HL-60/S4 (cell line): ENCODE measurements at regions not wholly inside any gene's neighbourhood (a gene's known extent, or its start where the extent isn't known, plus 50 kb on each side); places are given as distances from the start of the nearest gene placed in this dataset.
"Not testable (repeated sequence)": the region's sequence is repeated elsewhere in the genome, so short reads cannot be mapped to it uniquely, and the experiment has no call there.

ENCODE experiments used
- in situ Hi-C: fragments of 300-500 bp; cut with MboI; formaldehyde crosslinking; loops from 2 replicates; pipeline ENCODE4 v1.14.3; 2022; ENCODE audit warnings: low sequenced_read_pairs

DNA sequence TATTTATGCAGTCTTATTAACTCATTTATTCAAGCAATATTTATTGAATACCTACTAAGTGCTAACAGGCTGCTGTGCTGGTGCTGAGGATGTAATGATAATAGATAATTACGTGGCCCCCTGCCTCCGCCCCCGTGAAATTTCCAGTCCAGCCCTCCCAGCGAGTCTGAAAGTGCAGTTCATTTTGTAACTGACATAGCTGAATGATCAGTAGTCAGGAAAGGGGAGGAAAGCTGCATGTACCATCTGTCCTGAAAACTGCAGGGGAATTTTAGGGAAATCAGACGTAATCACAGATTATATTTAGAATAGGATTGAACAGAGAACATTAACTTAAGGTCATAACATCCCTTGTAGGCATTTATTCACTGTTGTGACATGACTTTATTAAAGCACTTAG, 736.8 kb downstream of the MCTP2 start:
- in situ Hi-C loops: no loop called here

DNA sequence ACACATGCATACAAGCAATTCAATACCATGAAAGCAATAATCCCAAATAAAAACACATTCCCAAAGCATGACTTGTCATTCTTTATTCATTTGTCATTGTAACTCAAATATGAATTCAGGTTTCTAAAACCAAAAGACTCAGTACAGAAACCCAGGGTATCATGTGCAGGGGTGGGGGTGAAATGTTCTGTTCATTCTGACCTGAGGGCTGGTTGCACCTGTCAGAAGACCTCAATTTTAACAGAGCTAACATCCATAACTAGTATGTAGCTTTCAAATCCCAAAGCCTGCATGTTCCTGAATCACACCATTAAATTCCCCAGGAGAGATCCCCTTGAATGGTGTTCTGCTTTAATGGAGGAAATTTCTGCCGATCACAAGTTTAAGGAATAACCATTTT, 738.7 kb downstream of the MCTP2 start:
- in situ Hi-C loops: no loop called here

DNA sequence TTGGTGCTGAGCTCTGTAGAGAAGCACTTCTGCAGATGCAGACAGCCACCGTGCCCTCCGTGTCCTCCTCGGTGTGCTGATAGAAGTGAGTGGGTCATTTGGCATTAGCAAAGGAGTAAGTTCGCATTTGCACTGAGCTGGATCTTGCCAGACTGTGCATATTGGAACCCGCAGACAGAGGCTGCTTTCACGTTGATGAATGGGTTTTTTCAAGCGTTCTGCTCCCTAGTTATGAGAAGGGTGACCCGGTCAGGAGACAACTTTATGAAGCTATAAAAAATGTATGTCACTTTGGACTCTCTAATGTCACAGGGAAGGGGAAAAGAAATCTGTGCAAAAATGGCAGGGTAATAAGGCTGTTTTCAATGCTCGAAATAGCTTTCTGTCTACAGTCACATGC, 739.4 kb downstream of the MCTP2 start:
- in situ Hi-C loops: no loop called here

DNA sequence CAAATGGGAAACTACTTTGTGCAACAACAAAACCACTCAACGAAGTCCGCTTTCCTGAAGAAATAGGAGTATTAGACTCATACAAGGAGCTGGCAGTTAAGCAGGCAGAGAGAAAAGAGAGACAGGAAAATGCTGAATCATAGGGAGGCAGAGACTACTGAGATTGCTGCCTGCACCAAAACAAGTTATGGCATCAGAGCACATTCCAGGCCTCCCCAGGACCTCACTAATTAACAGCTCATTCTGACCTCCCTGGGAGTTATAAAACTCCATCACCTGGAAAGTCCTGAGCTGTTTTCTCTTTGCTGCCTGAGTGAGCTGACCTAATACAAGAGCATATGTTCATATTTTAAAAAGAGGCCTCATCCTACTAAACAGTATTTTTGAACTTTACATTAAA, 741.0 kb downstream of the MCTP2 start:
- in situ Hi-C loops: no loop called here

DNA sequence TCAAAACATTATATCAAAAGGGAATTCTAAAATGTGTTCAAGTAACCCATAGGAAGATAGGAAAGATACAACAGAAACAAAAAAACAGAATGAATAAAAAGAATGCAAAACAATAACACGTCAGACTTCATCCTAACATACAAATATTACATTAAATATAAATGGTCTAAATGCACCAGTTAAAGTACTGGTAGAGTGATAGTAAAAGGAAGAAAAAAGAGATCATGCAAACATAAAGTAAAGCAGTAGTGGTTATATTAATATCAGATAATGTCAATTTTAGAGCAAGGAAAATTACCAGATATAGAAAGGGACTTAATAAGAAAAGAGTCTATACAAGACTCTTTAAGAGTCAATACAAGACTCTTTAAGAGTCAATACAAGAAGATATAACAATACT, 755.7 kb downstream of the MCTP2 start:
- in situ Hi-C loops: no loop called here

DNA sequence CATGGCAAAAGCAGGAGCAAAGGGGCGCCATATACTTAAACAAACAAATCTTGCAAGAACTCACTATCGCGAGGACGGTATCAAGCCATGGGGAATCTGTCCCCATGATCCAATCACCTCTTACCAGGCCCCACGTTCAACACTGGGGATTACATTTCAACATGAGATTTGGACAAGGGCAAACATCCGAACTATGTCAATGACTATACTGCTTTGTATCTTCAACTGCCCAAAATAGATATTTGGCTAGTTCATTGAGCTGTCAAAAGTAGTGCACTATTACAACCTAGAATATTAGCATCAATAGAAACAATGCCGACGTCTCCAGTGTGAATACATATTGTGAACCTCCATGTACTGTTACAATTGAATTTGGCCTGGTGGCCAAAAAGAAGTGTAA, 760.4 kb downstream of the MCTP2 start:
- in situ Hi-C loops: no loop called here

DNA sequence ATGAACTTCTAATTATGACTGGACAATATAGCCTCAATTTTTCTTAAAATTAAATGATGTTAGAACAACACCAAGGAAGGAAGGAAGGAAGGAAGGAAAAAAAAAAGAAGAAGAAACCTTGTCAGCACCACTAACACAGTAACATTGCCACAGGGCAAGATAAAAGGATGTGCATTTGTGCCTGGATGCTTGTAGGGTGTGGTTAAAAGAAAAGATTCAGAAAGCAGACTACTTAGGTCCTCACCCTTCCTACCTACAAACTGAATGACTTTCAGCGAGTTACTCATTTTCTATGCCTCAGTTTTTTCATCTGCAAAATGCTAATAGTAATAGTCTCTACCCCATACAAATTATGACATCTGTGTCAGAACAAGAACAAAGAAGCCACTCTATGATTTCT, 778.3 kb downstream of the MCTP2 start:
- in situ Hi-C loops: no loop called here

DNA sequence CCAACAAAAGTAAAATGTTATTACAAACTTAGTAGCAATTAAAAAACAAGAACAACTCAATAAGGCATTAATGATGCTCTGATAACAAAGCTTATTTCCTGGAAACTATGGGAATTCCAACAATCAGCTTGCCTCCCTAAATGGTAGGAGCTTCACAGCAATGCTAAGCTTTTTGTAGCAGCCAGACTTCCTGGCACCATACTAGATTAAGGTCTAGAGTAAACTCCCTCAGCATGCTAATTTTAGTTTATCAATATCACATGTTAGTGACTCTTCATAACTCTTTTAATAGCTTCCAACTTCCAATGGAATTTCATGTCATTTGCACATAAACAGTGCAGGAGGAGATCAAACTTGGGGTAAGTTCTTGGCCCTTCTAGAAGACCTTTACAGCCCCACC, 782.0 kb downstream of the MCTP2 start:
- in situ Hi-C loops: no loop called here

DNA sequence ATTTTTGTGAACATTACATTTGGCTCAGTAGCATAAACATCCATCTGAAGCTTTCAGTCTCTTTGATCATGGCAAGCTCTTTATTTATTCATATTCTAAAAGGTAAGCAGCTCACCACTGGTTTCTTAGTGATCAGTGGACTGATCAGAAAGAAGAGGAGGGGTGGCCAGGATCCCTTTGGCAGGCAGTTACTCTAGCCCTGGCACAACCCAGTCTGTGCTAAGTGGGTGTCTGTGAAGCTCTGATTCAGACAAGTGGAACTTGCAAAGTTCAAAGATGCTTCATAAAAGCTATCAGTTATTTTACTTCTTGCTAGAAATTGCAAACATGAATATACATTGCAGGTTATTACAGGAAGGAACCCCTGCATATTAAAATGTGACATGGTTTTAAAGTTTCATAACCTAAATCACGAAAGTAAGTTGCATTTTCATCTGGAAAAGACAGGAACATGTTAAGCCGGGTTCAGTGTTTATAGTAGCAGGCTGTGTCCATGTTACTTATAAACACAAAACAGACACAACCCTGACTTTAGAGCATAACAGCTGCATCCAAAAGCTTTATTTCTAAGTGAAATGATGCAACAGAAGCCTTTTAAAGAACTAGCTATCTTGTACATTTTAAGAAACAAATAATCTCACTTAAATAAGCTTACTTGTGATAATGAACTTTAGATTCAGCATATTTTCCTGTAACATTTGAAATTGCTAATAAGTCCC, 785.3 kb downstream of the MCTP2 start:
- in situ Hi-C loops: no loop called here

DNA sequence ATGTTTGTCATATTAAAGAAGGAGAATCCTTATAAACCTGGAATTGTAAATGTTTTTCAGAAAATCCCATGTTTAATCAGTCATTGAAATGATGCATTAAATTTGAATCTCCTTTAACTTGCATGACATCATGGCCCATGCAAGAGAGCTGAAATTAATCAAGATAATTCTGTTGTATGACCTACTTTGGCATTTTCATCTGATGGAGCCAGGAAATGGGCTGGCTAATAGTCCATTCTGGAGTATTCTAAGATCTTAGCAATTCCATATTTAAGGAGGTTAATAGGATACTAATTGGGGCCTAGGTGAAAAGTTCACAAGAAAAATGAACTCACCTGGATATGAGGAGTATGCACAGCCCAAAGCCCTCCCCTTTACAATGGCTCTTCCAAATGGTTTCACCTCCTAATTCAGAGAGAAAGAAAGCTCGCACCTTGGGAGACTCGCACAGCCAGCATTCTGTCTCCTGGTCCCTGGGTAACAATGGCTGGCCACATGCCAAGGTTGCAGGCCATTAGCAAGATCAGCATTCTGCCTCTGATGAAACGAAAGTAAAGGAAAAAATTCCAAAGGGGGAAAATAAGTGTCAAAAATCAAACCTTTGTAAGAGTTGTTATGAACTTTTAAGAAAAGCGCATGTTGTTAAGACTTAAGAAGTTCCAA, 786.4 kb downstream of the MCTP2 start:
- in situ Hi-C loops: no loop called here

DNA sequence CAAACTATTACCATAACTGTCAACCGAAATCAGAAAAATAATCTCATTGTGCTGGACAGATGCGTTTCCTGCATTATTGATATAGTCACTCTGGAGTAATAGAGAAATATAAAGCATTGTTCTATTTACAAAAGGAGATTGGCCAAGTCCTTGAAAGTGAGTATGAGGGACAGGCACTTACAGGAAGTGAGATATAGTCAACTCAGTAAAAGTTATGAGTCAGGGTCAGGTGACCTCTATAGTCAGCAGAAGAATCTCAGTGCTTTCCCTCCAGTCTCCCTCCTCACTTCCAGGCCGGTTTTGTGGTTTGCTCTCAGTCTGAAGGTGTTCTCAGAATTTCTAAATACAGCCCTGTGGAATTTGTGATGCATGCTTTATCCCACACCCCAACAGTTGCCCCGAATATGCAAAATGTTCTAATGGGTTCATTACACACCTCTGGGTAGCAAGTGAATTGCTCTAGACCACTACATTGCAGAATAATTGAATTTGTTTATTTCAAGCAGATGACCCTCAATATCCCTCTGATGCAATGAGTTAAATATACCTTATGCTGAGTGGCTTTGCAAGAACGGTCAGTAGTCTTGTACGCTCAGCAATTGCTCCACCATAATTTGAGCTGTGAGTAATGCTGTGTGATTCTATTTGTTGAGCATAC, 787.7 kb downstream of the MCTP2 start:
- in situ Hi-C loops: no loop called here

DNA sequence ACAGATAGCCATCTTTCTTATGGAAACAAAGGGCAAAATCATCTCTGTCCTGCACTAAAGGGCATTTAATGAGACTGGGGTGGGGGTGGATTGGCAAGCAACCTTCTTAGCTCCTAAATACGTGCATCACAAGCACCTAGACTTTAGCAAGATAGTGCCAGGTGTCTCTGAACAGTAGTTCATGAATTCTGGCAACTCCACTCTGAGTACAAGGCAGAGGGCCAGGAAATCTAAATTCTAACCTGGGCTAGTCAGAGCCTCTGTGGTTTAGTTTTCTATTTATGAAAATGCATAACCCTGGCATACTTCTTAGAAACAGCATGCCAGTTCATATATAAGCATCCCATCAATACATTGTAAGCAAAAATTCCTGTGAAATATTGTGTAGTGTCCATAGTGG, 788.5 kb downstream of the MCTP2 start:
- in situ Hi-C loops: no loop called here

DNA sequence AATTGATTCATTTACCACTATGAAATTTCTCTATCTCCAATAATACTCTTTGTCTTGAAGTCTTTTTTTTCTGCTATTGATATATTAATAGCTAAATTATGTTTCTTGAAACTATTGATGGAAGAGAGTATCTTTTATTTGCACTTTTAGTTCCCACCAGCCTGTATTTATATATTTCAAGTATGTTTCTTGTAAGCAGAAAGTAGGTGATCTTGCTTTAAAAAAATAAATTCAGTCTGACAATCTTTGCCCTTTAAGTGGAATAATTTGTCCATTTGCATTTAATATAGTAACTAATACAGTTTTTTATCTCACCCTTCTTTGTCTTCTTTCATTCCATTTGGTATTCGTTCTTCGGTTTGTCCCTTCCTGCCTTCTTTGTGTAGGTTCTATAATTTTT, 790.5 kb downstream of the MCTP2 start:
- in situ Hi-C loops: no loop called here

DNA sequence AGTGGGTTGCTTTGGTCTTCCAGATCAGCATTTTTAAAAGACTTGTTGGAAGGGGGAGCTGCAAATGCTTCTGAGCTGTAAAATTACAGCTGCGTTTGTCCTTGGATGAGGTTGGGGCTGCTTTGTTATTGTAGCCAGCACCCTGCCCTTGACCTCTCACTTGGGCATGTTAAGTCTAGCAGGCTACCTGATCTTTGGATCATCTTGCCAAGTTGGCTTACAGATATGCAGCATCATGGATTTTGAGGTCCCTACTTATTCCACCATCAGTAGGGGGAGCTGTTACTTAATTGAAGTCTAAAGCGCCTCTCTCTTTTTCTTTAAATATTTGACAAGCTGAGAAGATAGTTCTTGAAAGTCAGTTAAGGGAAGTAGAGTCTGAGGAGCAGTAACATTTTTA, 793.0 kb downstream of the MCTP2 start:
- in situ Hi-C loops: no loop called here

DNA sequence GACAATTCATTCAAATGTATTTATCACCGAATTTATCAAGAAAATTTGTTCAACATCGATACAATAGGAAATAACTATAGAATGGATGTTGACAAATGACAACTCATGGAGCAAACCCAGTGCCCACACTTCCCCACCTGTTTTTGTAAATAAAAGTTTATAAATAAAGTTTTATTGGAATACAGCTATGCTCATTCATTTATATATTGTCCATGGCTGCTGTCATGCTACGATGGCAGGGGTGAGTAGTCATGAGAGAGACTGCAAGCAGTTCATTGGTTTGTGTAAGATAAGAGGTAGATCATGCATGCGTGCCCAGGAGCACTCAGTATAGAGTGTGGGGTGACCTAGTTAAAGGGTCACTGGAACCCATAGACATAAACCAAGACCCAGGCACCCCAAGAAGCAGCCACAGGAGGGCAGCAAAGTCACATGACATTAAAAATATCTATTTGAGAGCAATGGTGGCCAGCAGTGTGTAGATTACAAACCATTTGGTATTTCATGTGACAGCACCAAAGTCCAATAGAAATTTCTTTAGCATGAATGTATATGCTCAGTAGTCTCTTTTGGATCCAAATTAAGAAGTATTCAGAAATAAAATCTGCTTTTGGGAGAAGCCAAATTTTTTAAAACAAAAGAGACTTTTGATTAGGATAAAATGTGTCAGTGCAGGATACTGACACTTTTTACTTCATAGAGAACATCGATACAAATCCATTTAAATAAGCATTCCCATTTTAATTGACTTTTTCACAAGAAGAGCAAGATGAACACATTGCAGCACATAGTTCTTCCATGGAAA, 794.8 kb downstream of the MCTP2 start:
- in situ Hi-C loops: no loop called here

DNA sequence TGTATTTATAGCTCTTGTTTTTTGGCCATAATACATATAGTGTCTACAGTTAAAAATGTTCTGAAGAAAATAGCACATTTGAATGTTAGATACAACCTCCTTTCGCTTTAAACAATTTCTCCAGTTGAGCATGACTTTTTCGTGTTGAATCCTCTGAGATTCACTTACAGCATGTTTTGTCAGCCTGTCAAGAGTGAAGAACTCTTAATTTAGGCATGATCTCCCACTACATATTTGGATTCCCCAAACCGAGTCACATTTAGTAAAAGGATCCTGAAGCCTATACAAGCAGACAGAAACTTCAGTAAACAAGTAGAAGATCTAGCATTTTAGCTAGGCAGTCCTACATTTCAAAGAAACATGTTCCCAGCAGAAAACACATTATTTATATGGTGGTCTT, 796.6 kb downstream of the MCTP2 start:
- in situ Hi-C loops: no loop called here

DNA sequence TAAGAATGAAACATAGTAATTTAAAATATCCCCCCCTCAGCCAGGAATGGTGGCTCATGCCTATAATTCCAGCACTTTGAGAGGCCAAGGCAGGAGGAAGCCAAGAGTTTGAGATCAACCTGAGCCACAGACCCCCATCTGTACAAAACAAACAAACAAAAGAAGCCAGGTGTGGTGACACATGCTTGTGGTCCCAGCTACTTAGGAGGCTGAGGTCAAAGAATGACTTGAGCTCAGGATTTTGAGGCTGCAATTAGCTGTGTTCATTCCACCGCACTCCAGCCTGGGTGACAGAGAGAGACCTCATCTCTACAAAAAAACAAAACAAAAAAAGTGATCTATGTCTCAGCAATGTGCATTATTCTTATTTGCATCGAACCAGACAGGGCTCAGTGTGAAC, 800.8 kb downstream of the MCTP2 start:
- in situ Hi-C loops: no loop called here

DNA sequence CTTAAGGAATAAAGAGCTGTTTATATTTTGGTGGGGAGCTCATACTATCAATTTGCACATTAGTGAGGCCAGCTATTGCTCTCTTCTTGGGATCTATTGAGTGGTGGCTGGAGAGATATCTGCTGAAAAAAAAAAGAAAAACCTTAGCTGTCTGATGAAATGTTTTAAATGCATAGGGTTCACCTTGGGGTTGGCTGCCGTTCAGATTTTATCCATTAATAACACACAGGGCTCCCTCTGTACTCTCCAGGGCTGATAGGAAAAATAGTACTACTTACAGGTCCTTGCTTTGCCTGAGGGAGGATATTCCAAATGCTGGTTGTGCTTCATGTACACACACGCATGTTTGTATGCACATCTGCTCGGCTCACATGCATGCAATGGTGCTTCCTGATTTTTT, 803.7 kb downstream of the MCTP2 start:
- in situ Hi-C loops: no loop called here

DNA sequence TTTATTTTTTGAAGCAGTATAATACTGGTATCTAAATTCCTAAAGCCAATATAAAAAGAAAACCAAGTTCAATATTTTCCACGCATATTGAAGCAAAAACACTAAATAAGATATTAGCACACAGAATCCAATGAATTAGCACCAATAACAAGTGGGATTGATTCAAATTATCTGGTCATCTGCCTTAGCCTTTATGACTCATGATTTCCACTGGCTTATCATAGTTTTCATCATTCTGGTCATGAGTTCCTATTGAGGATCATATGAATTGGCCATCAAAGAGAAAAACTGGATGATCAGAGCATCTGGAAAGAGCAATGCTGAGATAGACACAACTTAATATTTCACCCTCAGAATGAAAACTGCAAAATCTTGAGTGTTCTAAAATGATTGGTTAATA, 809.9 kb downstream of the MCTP2 start:
- in situ Hi-C loops: no loop called here

DNA sequence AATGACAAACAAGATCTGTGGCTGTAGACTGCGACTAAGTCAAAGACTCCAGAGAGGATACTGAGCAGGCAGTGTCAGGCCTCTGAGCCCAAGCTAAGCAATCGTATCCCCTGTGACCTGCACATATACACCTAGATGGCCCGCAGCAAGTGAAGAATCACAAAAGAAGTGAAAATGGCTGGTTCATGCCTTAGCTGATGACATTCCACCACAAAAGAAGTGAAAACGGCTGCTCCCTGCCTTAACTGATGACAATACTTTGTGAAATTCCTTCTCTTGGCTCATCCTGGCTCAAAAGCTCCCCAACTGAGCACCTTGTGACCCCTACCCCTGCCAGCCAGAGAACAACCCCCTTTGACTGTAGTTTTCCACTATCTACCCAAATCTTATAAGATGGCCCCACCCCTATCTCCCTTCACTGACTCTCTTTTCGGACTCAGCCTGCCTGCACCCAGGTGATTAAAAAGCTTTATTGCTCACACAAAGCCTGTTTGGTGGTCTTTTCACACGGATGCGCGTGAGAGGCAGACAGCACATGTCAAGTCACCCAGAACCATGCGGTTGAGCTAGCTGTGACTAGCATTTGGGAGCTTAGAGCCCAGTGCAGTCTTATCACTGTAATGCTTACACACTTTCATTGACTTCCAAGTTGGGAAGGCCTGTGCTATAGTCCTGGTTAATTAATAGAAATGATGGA, 812.0 kb downstream of the MCTP2 start:
- in situ Hi-C loops: not testable (repeated sequence)

DNA sequence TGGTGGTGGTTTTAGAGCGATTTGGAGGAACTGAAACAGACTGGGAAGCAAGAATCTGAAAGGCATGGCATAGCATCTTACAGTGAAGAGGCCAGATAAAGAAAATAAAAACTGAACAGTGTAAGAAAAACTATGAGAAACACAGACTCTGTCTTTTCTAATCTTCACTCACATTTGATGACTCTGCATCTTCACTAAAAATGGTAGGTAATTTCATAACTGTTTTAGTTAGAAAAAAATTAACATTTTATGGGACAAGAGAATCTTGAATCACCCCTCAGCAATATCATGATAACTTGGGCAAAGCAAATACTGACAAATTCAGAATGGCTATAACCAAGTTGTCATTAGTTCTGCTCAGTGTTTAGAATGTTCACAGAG, 812.6 kb downstream of the MCTP2 start:
- in situ Hi-C loops: no loop called here
